Psoas muscle (tissue), 7 donors: ENCODE measurements at regions not wholly inside any gene's neighbourhood (a gene's known extent, or its start where the extent isn't known, plus 50 kb on each side); places are given as distances from the start of the nearest gene placed in this dataset.

ENCODE experiments used
- ATAC-seq, 4 donors: fragments of 200-7000 bp; cut with Tn5 transposase; one replicate each; pipeline ENCODE4 v1.9.1; 2020; ENCODE audit warnings: moderate library complexity in 3 of 4, mild to moderate bottlenecking in 2 of 4
- DNase-seq, 2 donors: peaks; one replicate each; pipeline ENCODE4 v3.0.0-alpha.2; 2020
- H3K27ac ChIP-seq: fragments of 200-600 bp; one replicate; pipeline ENCODE4 v1.8.0; 2022
- H3K27me3 ChIP-seq, 3 donors: fragments of 200-600 bp in 1 of 3; one replicate each; pipeline versions ENCODE4 v1.6.1 to v1.8.0; 2013 to 2022; ENCODE audit warnings: low read length in 2 of 3, mild to moderate bottlenecking in 2 of 3, moderate library complexity in 1 of 3; ENCODE audit not compliant: insufficient read depth in 3 of 3
- H3K36me3 ChIP-seq, 2 donors: fragments of 200-600 bp in 1 of 2; one replicate each; pipeline versions ENCODE4 v1.6.1 to v1.8.0; 2013 to 2022; ENCODE audit warnings: low read depth in 1 of 2, mild to moderate bottlenecking in 1 of 2, moderate library complexity in 1 of 2; ENCODE audit not compliant: insufficient read depth in 1 of 2
- H3K4me1 ChIP-seq: fragments of 200-600 bp; one replicate; pipeline ENCODE4 v1.8.0; 2022
- H3K4me3 ChIP-seq: fragments of 200-600 bp; one replicate; pipeline ENCODE4 v1.8.0; 2022; ENCODE audit warnings: mild to moderate bottlenecking
- H3K9me3 ChIP-seq: fragments of 200-600 bp; one replicate; pipeline ENCODE4 v1.8.0; 2022
- CTCF ChIP-seq: fragments of 200-600 bp; IDR thresholded peaks from one replicate; pipeline ENCODE4 v1.8.0; 2022; ENCODE audit warnings: antibody characterized with exemption
- WGBS, 3 donors: extraction: QIAGEN DNeasy Blood & Tissue Kit; methylation state at CpG; one replicate each; pipeline versions ENCODE4 v1.1.6 to v1.1.7; 2013; 5-methylcytosine and 5-hydroxymethylcytosine counted together
- intact Hi-C, 2 donors: fragments of 100-400 bp; cut with DNase I; formaldehyde crosslinking; loops; one replicate each; pipeline versions ENCODE4 v1.11.0 to v1.14.2; 2022
- donor health status: healthy with polysubstance abuse.
- donor health status: DM: no; HTN: no; CAD: no; lungs with moderate emphysema.
- donor health status: Bipolar disorder and iron deficiency.
- donor health status: healthy.
- donor health status: DM: yes; HTN: yes; CAD: no.
- donor health status: DM: no; HTN: no; CAD: no.
- donor health status: DM: yes; HTN: yes; CAD: no.

- no peak overlapping the region for H3K27ac ChIP-seq
These were observed 128.0 kb upstream of the CRBN start for GRCh38 chr3:3307491-3307890.

GRCh38 chr3:3305841-3306240 lies 126.3 kb upstream of the CRBN start:
- Histone ChIP-seq H3K9me3 (no peaks in the 10 kb centered on the region), H3K27me3 (no peaks in the 10 kb centered on the region), H3K4me1 (no peaks in the 10 kb centered on the region), H3K36me3 (no peaks in the 10 kb centered on the region), H3K27ac (no peak overlapping the region), H3K4me3 (no peak overlapping the region)
- no peak for DNase-seq
- no peak for ATAC-seq
- 88 to 94% (median 93%) methylated on average over 1 of the region's 1 CpG for WGBS, 3 donors
- no peak for TF ChIP-seq CTCF
- intact Hi-C loops = no loop called here

More at GRCh38 chr3:3307491-3307890, 128.0 kb upstream of the CRBN start:
- Histone ChIP-seq H3K4me1 (no peaks in the 10 kb centered on the region), H3K4me3 (no peak overlapping the region), H3K9me3 (no peaks in the 10 kb centered on the region), H3K27me3 (no peaks in the 10 kb centered on the region), H3K36me3 (no peaks in the 10 kb centered on the region)
- WGBS, 3 donors = 28 to 41% (median 37%) methylated on average over 4 of the region's 4 CpGs
- intact Hi-C loops = no loop called here
- TF ChIP-seq CTCF = no peak
- no peak for DNase-seq
- ATAC-seq = no peak

- Histone ChIP-seq H3K4me3 (no peak overlapping the region), H3K9me3 (no peaks in the 10 kb centered on the region), H3K27me3 (no peaks in the 10 kb centered on the region), H3K4me1 (no peaks in the 10 kb centered on the region), H3K36me3 (no peaks in the 10 kb centered on the region), H3K27ac (no peak overlapping the region)
- TF ChIP-seq CTCF = no peak
- intact Hi-C loops = no loop called here
- no peak for ATAC-seq
- DNase-seq = no peak
- WGBS, 3 donors = 23 to 42% (median 24%) methylated on average over 5 of the region's 5 CpGs
These were observed 125.6 kb upstream of the CRBN start for GRCh38 chr3:3305084-3305483.

- Histone ChIP-seq H3K27ac (no peak overlapping the region), H3K4me1 (no peaks in the 10 kb centered on the region), H3K9me3 (no peaks in the 10 kb centered on the region), H3K4me3 (no peak overlapping the region), H3K27me3 (no peaks in the 10 kb centered on the region), H3K36me3 (no peaks in the 10 kb centered on the region)
- 62 to 74% (median 66%) methylated on average over 4 of the region's 4 CpGs for WGBS, 3 donors
- ATAC-seq (no peak), DNase-seq (no peak)
- no peak for TF ChIP-seq CTCF
- intact Hi-C loops = no loop called here
These were observed 124.1 kb upstream of the CRBN start for GRCh38 chr3:3303636-3304035.

- Histone ChIP-seq H3K9me3 (no peaks in the 10 kb centered on the region), H3K4me1 (no peaks in the 10 kb centered on the region), H3K4me3 (no peak overlapping the region), H3K27ac (no peak overlapping the region), H3K27me3 (no peaks in the 10 kb centered on the region), H3K36me3 (no peaks in the 10 kb centered on the region)
- no peak for ATAC-seq
- 30 to 47% (median 34%) methylated on average over 3 of the region's 3 CpGs for WGBS, 3 donors
- TF ChIP-seq CTCF = no peak
- DNase-seq = no peak
- intact Hi-C loops = no loop called here
These were observed 123.5 kb upstream of the CRBN start for GRCh38 chr3:3302964-3303363.
